GM12874 (cell line): ENCODE measurements at regions not wholly inside any gene's neighbourhood (a gene's known extent, or its start where the extent isn't known, plus 50 kb on each side); places are given as distances from the start of the nearest gene placed in this dataset.

Experiments
- TF ChIP-seq, protein P1 (sequence below): IDR thresholded peaks from 2 replicates; pipeline ENCODE4 v1.5.1; 2011; ENCODE audit warnings: low read depth, mild to moderate bottlenecking, control low read depth, low read length, moderate library complexity; ENCODE audit not compliant: insufficient read depth

DNA sequence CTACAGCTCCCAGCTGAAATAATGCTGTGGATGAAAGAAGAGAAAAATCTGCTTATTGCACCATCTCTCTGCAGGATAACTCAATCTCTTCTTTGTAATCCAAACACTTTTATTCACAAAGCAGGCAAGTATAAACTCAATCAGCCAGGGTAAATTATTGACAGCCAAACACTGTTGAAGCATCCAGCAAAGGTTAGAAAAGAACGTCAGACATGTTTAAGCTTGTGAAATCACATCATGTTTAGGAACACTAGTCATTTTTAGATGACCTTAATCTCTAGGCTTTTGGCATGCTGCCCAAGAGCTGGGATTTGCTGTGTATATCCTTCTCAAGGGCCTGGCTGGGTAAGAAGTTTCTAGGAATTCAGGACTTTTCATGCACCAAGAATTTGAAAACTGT is 1148.1 kb upstream of the FANCL start:
- TF ChIP-seq, protein P1, sequence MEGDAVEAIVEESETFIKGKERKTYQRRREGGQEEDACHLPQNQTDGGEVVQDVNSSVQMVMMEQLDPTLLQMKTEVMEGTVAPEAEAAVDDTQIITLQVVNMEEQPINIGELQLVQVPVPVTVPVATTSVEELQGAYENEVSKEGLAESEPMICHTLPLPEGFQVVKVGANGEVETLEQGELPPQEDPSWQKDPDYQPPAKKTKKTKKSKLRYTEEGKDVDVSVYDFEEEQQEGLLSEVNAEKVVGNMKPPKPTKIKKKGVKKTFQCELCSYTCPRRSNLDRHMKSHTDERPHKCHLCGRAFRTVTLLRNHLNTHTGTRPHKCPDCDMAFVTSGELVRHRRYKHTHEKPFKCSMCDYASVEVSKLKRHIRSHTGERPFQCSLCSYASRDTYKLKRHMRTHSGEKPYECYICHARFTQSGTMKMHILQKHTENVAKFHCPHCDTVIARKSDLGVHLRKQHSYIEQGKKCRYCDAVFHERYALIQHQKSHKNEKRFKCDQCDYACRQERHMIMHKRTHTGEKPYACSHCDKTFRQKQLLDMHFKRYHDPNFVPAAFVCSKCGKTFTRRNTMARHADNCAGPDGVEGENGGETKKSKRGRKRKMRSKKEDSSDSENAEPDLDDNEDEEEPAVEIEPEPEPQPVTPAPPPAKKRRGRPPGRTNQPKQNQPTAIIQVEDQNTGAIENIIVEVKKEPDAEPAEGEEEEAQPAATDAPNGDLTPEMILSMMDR: no peak

DNA sequence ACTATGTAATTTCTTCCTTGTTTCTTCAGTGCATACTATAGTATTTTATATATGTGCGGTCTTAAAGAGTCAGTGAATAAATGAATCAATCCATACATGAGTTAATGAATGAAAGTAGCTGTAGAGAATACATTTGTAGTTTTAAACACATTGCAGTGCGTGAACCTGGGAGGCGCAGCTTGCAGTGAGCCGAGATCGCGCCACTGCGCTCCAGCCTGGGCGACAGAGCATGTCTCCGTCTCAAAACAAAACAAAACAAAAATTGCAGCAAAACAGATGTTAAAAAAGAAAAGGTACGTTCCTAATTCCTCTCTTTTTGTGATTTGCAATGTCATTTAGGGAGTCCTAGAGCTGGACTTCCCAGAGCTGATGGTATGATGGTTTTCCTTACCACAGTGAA is 1144.8 kb upstream of the FANCL start:
- TF ChIP-seq, protein P1: no peak

DNA sequence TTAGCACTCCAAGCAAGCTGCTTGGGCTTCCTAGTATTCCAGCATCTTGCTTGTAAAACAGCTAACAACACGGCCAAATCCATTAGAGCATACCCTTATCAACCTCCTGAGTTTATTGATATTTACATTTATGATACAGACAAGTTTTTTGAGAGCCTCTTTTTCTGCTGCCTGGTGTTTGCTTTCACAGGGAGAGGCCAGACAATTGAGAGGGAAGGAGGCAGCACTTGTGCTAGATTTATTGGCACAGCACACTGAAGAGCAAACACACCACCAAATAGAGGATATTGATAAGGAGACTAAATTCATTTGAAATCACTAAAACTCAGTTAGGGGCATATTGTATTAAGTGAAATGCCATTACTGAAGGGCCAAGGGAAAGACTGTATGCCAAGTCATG is 1142.3 kb upstream of the FANCL start:
- TF ChIP-seq, protein P1: no peak

DNA sequence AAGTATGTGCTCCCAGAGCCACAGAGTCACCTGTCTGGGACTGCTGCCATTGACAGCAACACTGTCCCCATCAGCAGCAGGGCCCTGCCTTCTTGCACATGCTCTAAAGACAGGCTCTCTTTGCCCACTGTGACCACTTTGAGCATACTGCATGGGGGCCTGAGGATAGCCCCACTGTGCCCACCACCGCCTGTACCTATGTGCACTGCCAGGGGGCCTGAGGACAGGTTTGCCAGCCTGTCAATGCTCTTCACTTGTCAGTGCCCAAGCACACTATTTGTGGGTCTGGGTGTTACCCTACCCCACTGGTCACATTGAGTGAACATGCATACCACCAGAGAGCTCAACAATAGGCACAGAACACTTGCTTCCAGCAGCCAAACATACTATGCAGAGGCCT is 1137.0 kb upstream of the FANCL start:
- TF ChIP-seq, protein P1: no peak

DNA sequence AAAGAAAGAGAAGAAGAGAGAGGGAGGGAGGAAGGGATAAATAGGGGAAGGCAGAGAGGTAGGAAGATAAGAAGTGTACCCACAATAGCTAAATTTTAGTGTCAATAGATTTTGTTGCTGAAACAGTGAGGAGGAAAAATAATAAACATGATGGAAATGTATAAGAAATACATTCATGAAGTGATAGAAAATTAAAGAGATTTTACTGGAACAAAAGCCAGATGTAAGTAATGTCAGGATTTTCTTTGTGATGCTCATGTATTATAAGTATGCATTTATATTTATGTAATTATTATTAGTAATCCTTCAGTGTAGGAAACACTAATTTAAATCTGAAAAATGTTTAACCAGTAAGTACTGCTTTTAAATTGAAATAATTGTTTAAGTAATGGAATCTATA is 1125.2 kb upstream of the FANCL start:
- TF ChIP-seq, protein P1: no peak

DNA sequence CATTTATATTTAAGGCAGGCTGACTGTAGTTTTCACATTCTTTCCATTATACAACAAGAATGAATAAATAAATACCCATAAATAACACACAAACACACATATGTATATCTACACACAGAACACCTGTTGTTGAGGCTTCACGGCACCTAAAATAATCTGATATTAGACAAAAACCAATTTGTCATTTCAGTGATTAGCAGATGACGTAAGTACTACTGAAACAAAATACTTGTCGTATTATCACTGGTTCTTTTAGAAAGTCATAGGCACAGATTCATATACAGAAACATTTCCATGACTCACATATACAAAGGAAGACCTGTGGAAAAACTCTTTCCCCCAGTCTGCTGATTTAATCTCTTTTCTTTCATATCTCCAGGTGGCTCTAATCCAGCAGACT is 1113.4 kb upstream of the FANCL start:
- TF ChIP-seq, protein P1: no peak

DNA sequence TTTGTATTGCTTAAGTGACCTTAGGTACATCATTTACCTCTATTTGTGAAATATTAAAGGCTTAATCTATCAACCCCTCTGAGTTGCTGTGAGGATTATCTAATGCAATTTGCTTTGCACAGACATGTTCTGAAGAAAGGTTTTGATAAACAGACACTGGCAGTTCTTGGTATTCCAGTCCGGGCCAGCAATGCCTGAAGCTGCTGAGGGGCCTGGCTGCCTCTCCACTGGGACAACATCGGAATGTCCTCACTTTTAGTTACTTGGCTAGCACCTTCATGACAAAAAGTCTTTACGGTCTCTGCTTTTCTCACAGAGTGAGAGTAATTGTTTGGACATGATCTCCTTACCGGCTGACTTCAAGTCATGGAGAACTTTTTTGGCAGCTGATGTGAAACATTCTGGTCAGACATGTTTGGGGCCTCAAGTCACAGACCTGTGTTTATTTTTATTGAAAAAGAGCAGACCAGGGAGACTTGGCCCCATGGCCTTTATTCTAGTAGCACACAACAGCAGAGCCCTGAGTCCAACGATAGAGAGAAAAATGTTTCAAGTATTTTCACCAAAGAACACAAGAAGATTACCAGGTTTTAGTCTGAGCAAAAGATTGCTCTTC is 1112.3 kb upstream of the FANCL start:
- TF ChIP-seq, protein P1: no peak
